AG08396 (cell line): ENCODE measurements at regions not wholly inside any gene's neighbourhood (a gene's known extent, or its start where the extent isn't known, plus 50 kb on each side); places are given as distances from the start of the nearest gene placed in this dataset.

ENCODE experiments used
- DNase-seq: peaks from one replicate; pipeline ENCODE4 v3.0.0; 2012; ENCODE audit warnings: low spot score, mixed read lengths

DNA sequence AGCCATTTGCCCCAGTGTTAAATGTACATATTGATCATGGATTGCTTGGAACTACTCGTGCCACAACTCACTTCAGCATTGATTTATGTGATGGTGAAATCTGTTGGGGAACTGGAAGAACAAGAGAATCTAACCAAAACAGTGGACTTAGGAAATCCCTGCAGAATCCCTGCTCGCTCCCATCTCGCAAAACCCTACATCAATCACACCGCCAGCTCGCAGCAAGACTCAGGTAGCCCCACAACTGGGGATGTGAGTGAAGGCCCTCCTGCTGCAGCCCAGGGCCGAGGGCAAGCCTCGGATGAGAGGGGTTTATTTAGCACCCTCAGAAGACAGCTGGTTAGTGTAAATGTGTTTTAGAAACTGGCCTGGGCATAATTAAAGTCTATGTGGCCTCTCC is 171.6 kb downstream of the ANAPC1 start:
- no peak for DNase-seq

DNA sequence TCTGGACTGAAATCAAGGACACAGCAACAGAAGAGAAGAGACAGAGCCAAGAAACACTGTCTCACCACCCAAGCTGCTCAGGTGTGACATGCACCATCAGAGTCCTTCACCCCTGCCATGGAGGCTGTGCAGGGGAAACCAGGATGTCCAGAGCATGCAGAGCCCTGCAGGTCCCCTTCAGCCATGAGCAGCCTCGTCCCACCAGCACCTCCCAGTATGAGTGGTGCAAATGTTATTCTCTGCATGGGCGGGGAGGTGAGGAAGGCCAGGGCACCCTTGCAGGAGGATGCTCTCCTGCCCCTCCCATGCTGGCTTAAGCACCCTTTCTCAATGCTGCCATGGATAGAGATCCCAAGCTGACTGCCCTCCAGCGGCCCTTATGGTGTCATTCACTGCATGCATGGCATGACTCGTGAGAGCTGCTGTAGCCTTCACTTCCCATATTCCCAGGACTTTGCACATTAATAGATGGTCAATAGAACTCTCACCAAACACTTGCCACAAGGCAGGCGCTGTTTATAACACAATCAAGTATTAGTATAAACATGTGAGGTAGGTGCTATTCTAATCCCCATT is 171.0 kb downstream of the ANAPC1 start:
- no peak for DNase-seq

- no peak for DNase-seq
Observed at GRCh38 chr2:111715987-111716904, 167.7 kb downstream of the ANAPC1 start.

DNA sequence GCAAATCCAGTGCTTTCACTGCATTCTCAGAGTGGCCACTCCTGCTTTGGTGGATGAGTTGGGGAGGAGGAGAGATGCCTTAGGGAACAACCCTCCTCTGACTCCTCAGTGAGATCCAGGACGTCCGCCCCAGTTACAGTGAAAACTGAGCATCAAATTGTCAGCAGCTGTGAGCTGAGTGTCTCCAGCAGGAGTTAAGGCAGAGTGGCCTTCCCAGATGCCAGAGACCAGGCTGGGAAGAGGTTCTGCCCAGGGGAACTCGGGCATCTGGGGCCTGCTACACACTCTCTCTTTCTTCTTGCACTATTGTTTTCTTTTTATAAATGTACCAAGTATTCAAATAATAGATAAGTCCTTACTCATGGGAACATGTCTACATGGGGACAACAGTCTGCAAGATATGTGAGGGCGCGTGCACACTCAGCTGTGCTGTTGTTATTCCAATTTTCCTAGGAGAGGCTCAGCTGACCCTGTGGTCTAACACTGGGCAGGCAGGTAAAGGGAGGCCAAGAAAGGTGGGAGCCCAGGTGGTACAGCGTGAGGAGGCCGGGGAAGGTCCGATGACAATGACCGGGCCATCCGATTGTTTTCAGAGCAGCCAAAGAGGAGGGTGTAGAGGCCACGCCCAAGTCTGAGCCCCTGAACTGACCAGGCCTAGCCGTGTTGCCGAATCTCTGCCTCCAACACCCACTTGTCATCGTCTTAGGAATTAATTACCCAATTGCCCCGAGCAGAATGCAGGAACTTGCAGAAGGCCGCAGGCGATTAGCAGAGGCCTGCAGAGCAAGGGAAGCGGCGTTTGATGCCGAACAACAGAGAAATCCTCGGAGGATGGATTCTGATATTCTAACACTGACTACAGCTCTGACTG is 166.9 kb downstream of the ANAPC1 start:
- no peak for DNase-seq
